DOHH2 (cell line): ENCODE measurements at regions not wholly inside any gene's neighbourhood (a gene's known extent, or its start where the extent isn't known, plus 50 kb on each side); places are given as distances from the start of the nearest gene placed in this dataset.
"Not testable (repeated sequence)": the region's sequence is repeated elsewhere in the genome, so short reads cannot be mapped to it uniquely, and the experiment has no call there.

ENCODE experiments used
- CTCF ChIP-seq: fragments of 200-600 bp; sonication (generic); IDR thresholded peaks from one replicate; pipeline ENCODE4 v1.5.1; 2014; ENCODE audit warnings: antibody characterized with exemption, mild to moderate bottlenecking, low read depth, low read length; ENCODE audit not compliant: poor library complexity, severe bottlenecking
- EZH2phosphoT487 ChIP-seq: fragments of 200-600 bp; sonication (generic); IDR thresholded peaks from 2 replicates; pipeline ENCODE4 v1.6.1; 2017; ENCODE audit warnings: borderline replicate concordance, mild to moderate bottlenecking, antibody characterized with exemption, low read length, moderate library complexity, mixed read lengths

- not testable (repeated sequence) for TF ChIP-seq CTCF, EZH2phosphoT487
These were observed 73.6 kb upstream of the LTA4H start for GRCh38 chr12:96108941-96109340.
